Femur (tissue), 1 donor: ENCODE measurements at regions not wholly inside any gene's neighbourhood (a gene's known extent, or its start where the extent isn't known, plus 50 kb on each side); places are given as distances from the start of the nearest gene placed in this dataset.

ENCODE experiments used
- DNase-seq: peaks from one replicate; pipeline ENCODE4 v3.0.0-alpha.2; 2017

DNA sequence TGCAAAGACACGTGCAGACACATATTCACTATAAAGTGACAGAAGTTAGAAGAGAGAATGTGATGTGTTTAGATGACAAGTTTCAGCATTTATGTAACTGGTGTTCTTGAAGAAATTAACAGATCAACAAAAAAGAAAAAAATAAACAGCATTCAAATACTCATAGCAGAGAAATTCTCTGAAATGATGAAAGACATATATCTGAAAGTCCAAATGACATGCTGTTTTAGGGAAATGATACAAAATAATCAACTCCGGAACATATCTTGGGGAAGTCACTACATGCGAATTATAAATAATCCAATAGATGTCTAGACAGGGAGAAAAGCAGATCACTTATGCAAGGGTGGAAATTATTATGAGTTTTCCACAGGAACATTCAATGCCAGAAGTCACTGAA lies 146.0 kb downstream of the SPANXN4 start:
- DNase-seq, result no peak

DNA sequence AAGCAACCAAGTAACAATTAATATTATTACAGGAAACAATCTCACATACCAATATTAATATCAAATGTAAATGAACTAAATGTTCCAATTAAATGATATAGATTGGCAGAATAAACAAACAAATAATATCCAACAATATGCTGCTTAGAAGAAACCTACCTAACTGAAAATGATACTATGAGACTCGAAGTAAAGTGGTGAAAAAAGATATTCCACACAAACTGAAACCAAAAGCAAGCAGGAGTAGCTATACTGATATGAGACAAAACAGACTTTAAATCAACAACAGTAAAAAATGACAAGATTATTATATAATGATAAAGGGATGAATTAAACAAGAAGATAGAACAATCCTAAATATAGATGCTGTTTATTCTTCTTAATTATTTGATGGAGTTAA lies 140.1 kb downstream of the SPANXN4 start:
- DNase-seq, result no peak

- no peak for DNase-seq
Measured at GRCh38 chrX:143139681-143140080, 114.0 kb downstream of the SPANXN4 start.

DNA sequence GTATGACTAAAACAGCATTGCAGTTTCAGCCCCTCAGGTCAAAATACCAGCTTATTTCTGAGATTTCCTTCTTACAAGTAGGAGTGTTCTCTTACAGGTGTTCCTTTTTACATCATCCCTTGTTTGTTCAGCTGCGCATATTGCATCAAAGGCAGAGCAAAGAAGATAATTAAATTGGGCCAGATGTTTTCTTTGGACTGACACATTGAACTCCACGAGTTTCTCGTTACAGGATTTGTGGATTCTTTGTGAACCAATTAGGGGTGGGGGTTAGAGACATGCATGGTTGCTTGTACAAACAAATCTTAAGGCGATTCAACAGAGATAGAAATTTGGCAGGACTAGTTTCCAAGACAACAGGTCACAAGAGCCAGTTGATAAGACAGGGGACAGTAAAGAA lies 95.7 kb downstream of the SPANXN4 start:
- DNase-seq, result no peak

DNA sequence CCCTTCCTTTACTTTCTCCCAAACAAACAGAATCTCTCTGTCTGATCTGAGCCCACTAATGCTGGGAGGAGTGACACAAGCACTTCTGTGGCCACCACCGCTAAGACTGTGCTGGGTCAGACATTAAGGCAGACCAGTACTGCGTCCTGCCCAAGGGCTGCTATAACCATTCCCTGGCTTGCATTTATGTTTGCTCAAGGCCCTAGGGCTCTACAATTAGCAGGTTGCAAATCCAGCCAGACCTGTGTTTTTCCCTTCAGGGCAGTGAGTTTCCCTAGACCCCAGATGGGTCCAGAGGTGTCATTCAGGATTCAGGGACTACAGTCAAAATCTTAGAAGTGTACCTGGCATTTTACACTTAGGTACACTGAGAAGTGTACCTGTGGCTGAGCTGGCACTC lies 89.7 kb downstream of the SPANXN4 start:
- DNase-seq, result no peak

- DNase-seq, result no peak
Measured at GRCh38 chrX:143095816-143096215, 70.1 kb downstream of the SPANXN4 start.

- DNase-seq, result no peak
Measured at GRCh38 chrX:143095321-143095720, 69.6 kb downstream of the SPANXN4 start.

DNA sequence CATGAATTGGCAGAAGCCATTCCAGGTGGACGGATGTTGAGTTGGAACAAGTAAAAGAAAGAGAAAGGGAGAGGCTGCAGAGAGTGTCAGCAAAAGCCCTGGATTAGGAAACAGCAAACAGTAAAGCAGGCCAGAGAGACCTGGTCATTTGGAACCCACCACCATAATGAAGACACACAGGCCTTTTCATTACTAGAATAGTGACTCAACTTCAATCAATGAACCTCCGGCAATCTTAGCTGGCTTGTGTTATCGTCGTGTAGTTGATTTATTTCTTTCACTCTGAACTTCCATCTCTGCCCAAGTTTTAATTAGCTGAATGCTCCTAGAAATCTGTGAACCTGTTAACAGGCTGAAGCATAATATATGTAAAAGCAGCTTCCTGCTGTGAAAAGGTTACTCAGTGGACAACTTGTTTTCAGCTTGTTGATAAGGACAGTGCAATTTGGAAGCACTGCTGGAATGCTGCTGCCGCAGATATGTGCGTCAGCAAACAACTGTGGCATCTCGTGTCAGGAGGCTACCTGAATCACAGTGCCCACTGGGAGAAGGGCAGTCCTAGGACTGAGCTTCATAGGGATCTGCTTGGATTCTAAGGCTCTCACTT lies 68.8 kb downstream of the SPANXN4 start:
- no peak for DNase-seq
